ENCODE measurements at regions not wholly inside any gene's neighbourhood (a gene's known extent, or its start where the extent isn't known, plus 50 kb on each side); places are given as distances from the start of the nearest gene placed in this dataset.
"Not testable (repeated sequence)": the region's sequence is repeated elsewhere in the genome, so short reads cannot be mapped to it uniquely, and the experiment has no call there.

DNA sequence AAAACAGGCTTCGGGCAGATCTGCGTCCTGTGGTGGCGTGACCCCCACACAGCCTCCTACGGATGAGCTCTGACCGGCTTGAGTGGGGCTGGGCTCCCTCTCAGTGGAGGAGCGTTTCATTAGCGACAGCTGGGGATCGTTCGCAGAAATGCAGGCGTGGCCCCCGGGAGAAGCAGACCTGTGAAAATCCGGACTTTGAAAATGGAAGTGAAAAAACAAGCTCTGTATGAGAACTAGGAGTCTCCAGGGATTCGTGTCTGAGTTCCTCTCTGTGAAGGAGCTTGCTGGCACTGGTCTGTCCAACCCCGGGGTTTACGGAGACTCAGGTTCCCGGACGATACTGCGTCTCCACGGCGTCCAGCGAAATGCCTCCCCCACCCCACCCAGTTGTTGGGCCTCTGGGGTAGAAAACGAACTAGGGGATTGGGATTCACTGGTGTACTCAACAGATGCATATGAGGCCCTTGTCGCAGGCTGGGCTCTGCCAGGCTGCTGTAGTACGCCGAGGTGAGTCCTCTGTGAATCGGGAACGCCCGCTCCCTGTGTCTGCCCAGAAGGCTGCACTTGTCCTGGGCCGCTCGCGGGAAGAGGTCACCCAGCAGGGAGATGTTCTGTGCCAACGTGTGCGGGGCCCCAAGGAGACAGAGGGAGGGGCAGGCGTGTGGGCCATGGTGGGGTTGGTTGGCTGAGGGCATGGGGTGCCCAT is 119.7 kb upstream of the ZNF469 start:
- TF ChIP-seq SP1 (IDR thresholded peaks at IDR 0.05); FOXA1 (IDR thresholded peaks at IDR 0.05); FOXM1 (IDR thresholded peaks at IDR 0.05; ENCODE audit: borderline replicate concordance); ARNT (IDR thresholded peaks at IDR 0.05): not testable (repeated sequence)
